Heart right ventricle (tissue), 16 donors: ENCODE measurements at regions not wholly inside any gene's neighbourhood (a gene's known extent, or its start where the extent isn't known, plus 50 kb on each side); places are given as distances from the start of the nearest gene placed in this dataset.

Experiments used
- ATAC-seq, 8 donors: fragments of 200-7000 bp; cut with Tn5 transposase; one replicate each; pipeline ENCODE4 v1.9.1; 2020; ENCODE audit warnings: mild to moderate bottlenecking in 8 of 8, moderate library complexity in 8 of 8, moderate number of reproducible peaks in 1 of 8
- DNase-seq, 2 donors: peaks; one replicate each; pipeline ENCODE4 v3.0.0-alpha.2; 2020
- H3K27ac ChIP-seq, 10 donors: fragments of 200-600 bp; sonication (generic) in 2 of 10; one replicate each; pipeline versions ENCODE4 v1.5.0 to v1.8.0; 2020 to 2022; ENCODE audit warnings: mild to moderate bottlenecking in 3 of 10
- H3K27me3 ChIP-seq, 7 donors: fragments of 200-600 bp; one replicate each; pipeline ENCODE4 v1.8.0; 2021 to 2022; ENCODE audit warnings: mild to moderate bottlenecking in 2 of 7
- H3K36me3 ChIP-seq, 9 donors: fragments of 200-600 bp; sonication (generic) in 1 of 9; one replicate each; pipeline versions ENCODE4 v1.5.0 to v1.8.0; 2020 to 2022; ENCODE audit warnings: mild to moderate bottlenecking in 2 of 9
- H3K4me1 ChIP-seq, 9 donors: fragments of 200-600 bp; sonication (generic) in 1 of 9; one replicate each; pipeline versions ENCODE4 v1.5.0 to v1.8.0; 2020 to 2022; ENCODE audit warnings: mild to moderate bottlenecking in 4 of 9
- H3K4me3 ChIP-seq, 10 donors: fragments of 200-600 bp; sonication (generic) in 2 of 10; one replicate each; pipeline versions ENCODE4 v1.5.0 to v1.8.0; 2020 to 2022; ENCODE audit warnings: mild to moderate bottlenecking in 7 of 10, moderate library complexity in 2 of 10
- H3K9me3 ChIP-seq, 11 donors: fragments of 200-600 bp in 10 of 11; sonication (generic) in 2 of 11; one replicate each; pipeline versions ENCODE4 v1.5.0 to v1.8.0; 2013 to 2022; ENCODE audit warnings: mild to moderate bottlenecking in 2 of 11, control low read depth in 1 of 11, moderate library complexity in 1 of 11
- CTCF ChIP-seq, 9 donors: fragments of 200-600 bp; sonication (generic) in 2 of 9; IDR thresholded peaks; one replicate each; pipeline versions ENCODE4 v1.5.0 to v1.8.0; 2021 to 2022; ENCODE audit warnings: antibody characterized with exemption in 9 of 9, mild to moderate bottlenecking in 5 of 9, moderate library complexity in 1 of 9
- WGBS, 2 donors: extraction: QIAGEN DNeasy Blood & Tissue Kit; methylation state at CpG; one replicate each; pipeline ENCODE4 v1.1.7; 2013; ENCODE audit warnings: inconsistent platforms in 1 of 2; 5-methylcytosine and 5-hydroxymethylcytosine counted together
- intact Hi-C, 10 donors: fragments of 100-400 bp; cut with DNase I; formaldehyde crosslinking; loops; one replicate each; pipeline versions ENCODE4 v1.11.1 to v1.14.2; 2022
- donor health status: Arrhythmogenic right ventricular cardiomyopathy.
- donor health status: ischemic (EF 13 %, LVEDD 7.1; RV severe dilation, severe dysfunction).
- donor health status: healthy with polysubstance abuse.
- donor health status: DM: no; HTN: yes; CAD: no.
- donor health status: DM: no; HTN: no; CAD: no.
- donor health status: ischemic (EF 25% LVEDD 6.9; RV normal size, moderate dysfunction).
- donor health status: ischemic (EF 25% LVEDD 5.7; RV mildly dilated, moderate dysfunction).
- donor health status: healthy.
- donor health status: DM: yes; HTN: yes; CAD: no.
- donor health status: Ischemic cardiomyopathy.
- donor health status: ischemic (EF 35%, LVEDD 5.7; RV mildly dilated, moderate dysfunction).
- donor health status: nonischemic (EF 11% LVEDD 7.7; RV severe dilation, severe dysfunction).
- donor health status: DM: yes; HTN: yes; CAD: no.
- donor health status: PGD.
- donor health status: ischemic (EF 29% LVEDD 5.4; RV normal size, mild dysfunction).
- donor health status: nonischemic (EF 23%, LVEDD 6.1; RV moderate dilation, normal function).

GRCh38 chr3:147509448-147509847 lies 100.3 kb downstream of the ZIC1 start:
- 40 to 56% methylated on average over 3 of the region's 3 CpGs for WGBS, 2 donors
- DNase-seq (no peak), ATAC-seq (peak in 1 of 8 donors; percentile 71)
- H3K4me3 ChIP-seq: no peak overlapping the region
- H3K27ac ChIP-seq: no peak overlapping the region
- H3K27me3 ChIP-seq: no peaks in the 10 kb centered on the region
- H3K9me3 ChIP-seq: no peaks in the 10 kb centered on the region
- intact Hi-C loops: no loop called here
- H3K36me3 ChIP-seq: no peaks in the 10 kb centered on the region
- no peak for TF ChIP-seq CTCF (IDR thresholded peaks at IDR 0.05)
- no peaks in the 10 kb centered on the region for H3K4me1 ChIP-seq

- no peak for DNase-seq
These were observed 104.6 kb downstream of the ZIC1 start for GRCh38 chr3:147513785-147514184.

GRCh38 chr3:147514366-147515160 lies 105.4 kb downstream of the ZIC1 start:
- Histone ChIP-seq H3K4me3 (no peak overlapping the region), H3K9me3 (no peaks in the 10 kb centered on the region), H3K36me3 (no peaks in the 10 kb centered on the region), H3K27me3 (no peaks in the 10 kb centered on the region), H3K27ac (no peak overlapping the region), H3K4me1 (no peaks in the 10 kb centered on the region)
- DNase-seq (no peak), ATAC-seq (no peak)
- TF ChIP-seq CTCF (IDR thresholded peaks at IDR 0.05): no peak
- intact Hi-C loops: no loop called here
- 59 to 71% methylated on average over 8 of the region's 8 CpGs for WGBS, 2 donors

More at GRCh38 chr3:147513785-147514184, 104.6 kb downstream of the ZIC1 start:
- H3K4me1 ChIP-seq: no peaks in the 10 kb centered on the region
- intact Hi-C loops: no loop called here
- H3K4me3 ChIP-seq: no peak overlapping the region
- WGBS, 2 donors: 73 to 79% methylated on average over 5 of the region's 5 CpGs
- no peak for ATAC-seq
- H3K9me3 ChIP-seq: no peaks in the 10 kb centered on the region
- no peak overlapping the region for H3K27ac ChIP-seq
- no peak for TF ChIP-seq CTCF (IDR thresholded peaks at IDR 0.05)
- no peaks in the 10 kb centered on the region for H3K27me3 ChIP-seq
- no peaks in the 10 kb centered on the region for H3K36me3 ChIP-seq

- Histone ChIP-seq H3K4me1 (no peaks in the 10 kb centered on the region), H3K27me3 (no peaks in the 10 kb centered on the region), H3K27ac (no peak overlapping the region), H3K36me3 (no peaks in the 10 kb centered on the region), H3K4me3 (no peak overlapping the region), H3K9me3 (peaks cover 0 to under 1% (median 0%) of the 10 kb centered on the region in 11 donors)
- no peak for TF ChIP-seq CTCF (IDR thresholded peaks at IDR 0.05)
- intact Hi-C loops: no loop called here
- no peak for ATAC-seq
- DNase-seq: no peak
- 87 to 88% methylated on average over 6 of the region's 6 CpGs for WGBS, 2 donors
These were observed 109.3 kb downstream of the ZIC1 start for GRCh38 chr3:147518465-147518864.
